Astrocyte of the cerebellum (primary cell): ENCODE measurements at regions not wholly inside any gene's neighbourhood (a gene's known extent, or its start where the extent isn't known, plus 50 kb on each side); places are given as distances from the start of the nearest gene placed in this dataset.
"Not testable (repeated sequence)": the region's sequence is repeated elsewhere in the genome, so short reads cannot be mapped to it uniquely, and the experiment has no call there.

Source experiments
- DNase-seq: peaks from one replicate; pipeline ENCODE4 v3.0.0-alpha.2; 2011; ENCODE audit warnings: low read depth
- H3K4me3 ChIP-seq: 2 replicates; pipeline ENCODE4 v1.5.1; 2011; ENCODE audit warnings: mild to moderate bottlenecking, low read depth, low read length, moderate library complexity
- in situ Hi-C: cut with HindIII; loops from 2 replicates; pipeline ENCODE4 v1.10.0; 2017; ENCODE audit warnings: low sequenced_read_pairs
- TF ChIP-seq, protein P1 (sequence below): IDR thresholded peaks from 2 replicates; pipeline ENCODE4 v1.5.1; 2012; ENCODE audit warnings: low read length, low read depth, moderate library complexity, mild to moderate bottlenecking; ENCODE audit errors: missing control alignments

- DNase-seq, H3K4me3 ChIP-seq, in situ Hi-C loops: not testable (repeated sequence)
Observed at GRCh38 chr9:62526306-62526705, 1336.5 kb downstream of the SPATA31A7 start.

DNA sequence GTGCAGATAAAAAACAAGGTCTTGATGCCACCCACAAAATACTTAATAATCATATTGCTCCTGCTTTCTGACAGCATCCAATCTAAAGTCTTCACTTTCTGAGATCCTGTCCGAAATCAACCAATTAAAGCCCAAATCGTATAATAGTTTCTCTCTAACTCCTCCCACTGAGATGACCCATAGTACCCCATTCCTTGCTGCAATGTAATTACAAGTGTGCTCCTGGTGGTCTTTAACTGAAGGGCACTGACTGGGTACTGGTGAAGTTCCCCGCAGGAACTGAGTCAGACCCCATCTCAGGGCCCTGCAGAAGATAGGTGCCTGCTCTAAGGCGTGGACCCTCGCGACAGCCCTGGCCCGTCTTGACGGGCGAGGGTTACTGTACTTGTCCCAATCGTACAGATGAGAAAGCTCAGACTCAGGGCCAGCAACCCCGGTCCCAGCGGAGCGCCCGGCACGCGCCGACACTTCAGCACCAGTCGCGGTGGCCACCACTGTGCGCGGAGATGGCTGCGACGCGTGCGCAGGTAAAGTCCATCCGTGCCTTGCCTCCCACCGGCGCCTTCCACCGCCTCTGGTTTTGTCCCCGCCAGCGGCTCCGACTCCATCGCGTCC, 1342.4 kb downstream of the SPATA31A7 start:
- in situ Hi-C loops, DNase-seq: not testable (repeated sequence)
- peak overlapping the region; percentile 41 for H3K4me3 ChIP-seq

DNA sequence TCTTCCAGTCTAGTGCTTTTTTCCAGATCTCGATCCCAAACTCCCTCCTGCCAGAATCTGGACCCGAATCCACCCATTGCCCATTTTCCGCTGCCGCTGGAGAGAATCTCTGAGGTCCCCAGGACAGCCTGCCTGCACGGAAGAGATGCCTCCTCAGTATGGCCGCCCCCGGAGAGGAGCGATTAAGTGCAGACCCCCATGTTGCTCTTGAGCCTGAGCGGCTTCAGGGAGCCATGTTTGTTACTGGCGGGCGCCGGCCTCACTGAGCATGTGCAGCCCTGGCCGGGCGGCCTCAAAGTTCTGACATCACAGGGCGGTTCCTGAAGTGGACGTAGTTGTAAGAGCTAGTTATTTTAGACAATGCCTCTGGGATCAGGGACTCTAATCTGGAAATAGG, 1342.9 kb downstream of the SPATA31A7 start:
- peak overlapping the region; percentile 41 for H3K4me3 ChIP-seq
- in situ Hi-C loops, DNase-seq: not testable (repeated sequence)

DNA sequence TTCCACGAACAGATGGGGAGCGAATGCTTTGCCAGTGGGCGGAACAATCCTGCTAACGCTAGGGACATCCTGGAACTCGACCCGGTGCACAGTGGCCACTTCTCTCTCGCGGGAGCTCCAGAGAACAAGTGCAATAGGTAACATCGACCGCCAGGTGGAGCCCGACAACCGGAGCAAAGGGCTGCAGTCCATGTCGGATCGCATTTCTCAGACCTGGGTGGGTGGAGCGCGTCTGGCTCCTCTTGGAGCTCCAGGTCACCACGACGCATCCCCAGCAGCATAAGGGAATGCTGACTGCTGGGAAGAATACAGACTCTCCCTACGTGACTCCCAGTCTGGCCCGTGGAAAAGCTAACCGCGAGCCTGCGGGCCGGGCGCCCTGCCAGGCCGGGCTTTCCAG, 1360.7 kb downstream of the SPATA31A7 start:
- DNase-seq, in situ Hi-C loops, H3K4me3 ChIP-seq: not testable (repeated sequence)
- TF ChIP-seq, protein P1, sequence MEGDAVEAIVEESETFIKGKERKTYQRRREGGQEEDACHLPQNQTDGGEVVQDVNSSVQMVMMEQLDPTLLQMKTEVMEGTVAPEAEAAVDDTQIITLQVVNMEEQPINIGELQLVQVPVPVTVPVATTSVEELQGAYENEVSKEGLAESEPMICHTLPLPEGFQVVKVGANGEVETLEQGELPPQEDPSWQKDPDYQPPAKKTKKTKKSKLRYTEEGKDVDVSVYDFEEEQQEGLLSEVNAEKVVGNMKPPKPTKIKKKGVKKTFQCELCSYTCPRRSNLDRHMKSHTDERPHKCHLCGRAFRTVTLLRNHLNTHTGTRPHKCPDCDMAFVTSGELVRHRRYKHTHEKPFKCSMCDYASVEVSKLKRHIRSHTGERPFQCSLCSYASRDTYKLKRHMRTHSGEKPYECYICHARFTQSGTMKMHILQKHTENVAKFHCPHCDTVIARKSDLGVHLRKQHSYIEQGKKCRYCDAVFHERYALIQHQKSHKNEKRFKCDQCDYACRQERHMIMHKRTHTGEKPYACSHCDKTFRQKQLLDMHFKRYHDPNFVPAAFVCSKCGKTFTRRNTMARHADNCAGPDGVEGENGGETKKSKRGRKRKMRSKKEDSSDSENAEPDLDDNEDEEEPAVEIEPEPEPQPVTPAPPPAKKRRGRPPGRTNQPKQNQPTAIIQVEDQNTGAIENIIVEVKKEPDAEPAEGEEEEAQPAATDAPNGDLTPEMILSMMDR, result peak; percentile 32

DNA sequence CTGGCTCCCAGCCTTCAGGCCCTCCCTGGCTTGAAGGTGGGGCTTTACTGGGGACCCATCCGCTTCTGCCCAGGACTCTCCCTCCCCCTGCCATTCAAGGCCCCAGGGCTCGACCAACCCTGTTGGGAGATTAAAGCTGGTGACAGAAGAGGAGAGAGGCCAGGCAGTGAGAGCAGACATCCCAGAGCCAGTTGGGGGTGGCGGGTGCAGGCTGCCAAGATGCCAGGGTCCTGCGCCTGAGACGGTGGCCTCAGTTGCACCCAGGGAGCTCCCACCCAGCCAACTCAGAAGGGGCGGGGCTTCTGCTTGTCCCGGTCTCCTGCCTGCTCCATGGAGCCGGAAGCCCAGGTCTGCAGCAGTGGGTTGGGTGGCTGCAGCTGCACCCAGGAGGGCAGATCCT, 1370.8 kb downstream of the SPATA31A7 start:
- in situ Hi-C loops, DNase-seq, H3K4me3 ChIP-seq: not testable (repeated sequence)

- in situ Hi-C loops, DNase-seq, H3K4me3 ChIP-seq: not testable (repeated sequence)
Observed at GRCh38 chr9:62565132-62565531, 1375.3 kb downstream of the SPATA31A7 start.

DNA sequence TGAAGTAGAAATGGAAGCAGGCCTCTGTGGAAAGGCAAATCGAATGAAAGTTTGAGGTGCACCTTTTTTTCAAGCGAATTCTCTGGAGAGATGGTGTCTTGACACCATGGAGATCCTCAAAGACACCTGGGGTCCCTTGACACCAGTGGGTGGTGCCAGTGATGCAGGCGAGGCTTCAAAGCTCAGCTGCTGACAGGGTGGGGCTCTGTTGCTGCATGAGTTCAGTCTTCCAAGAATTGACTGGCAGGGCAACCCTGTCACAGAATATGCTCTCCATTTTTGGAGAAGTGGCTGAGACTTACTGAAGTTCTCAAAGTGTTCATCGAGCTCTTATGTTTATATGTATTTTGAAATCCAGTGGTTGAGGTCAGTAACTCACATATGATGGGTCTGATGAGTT, 1376.6 kb downstream of the SPATA31A7 start:
- H3K4me3 ChIP-seq, DNase-seq, in situ Hi-C loops: not testable (repeated sequence)

- DNase-seq, in situ Hi-C loops, H3K4me3 ChIP-seq: not testable (repeated sequence)
Observed at GRCh38 chr9:62597128-62597527, 1407.3 kb downstream of the SPATA31A7 start.
